Type B pancreatic cell (in vitro differentiated cells): ENCODE measurements at regions not wholly inside any gene's neighbourhood (a gene's known extent, or its start where the extent isn't known, plus 50 kb on each side); places are given as distances from the start of the nearest gene placed in this dataset.

Experiments used
- DNase-seq: peaks from one replicate; pipeline ENCODE4 v3.0.0; 2021; ENCODE audit warnings: mixed read lengths; ENCODE audit not compliant: unreplicated experiment; ENCODE audit errors: extremely low spot score
- H3K27ac Mint-ChIP-seq: 2 replicates; pipeline ENCODE4 v1.8.0; 2021; ENCODE audit warnings: mild to moderate bottlenecking, mixed read lengths
- H3K27me3 Mint-ChIP-seq: 2 replicates; pipeline ENCODE4 v1.8.0; 2021; ENCODE audit warnings: mixed read lengths
- H3K36me3 Mint-ChIP-seq: 2 replicates; pipeline ENCODE4 v1.8.0; 2021; ENCODE audit warnings: mixed read lengths
- H3K4me1 Mint-ChIP-seq: one replicate; pipeline ENCODE4 v1.8.0; 2021; ENCODE audit warnings: mixed read lengths; ENCODE audit not compliant: unreplicated experiment
- H3K4me3 Mint-ChIP-seq: 2 replicates; pipeline ENCODE4 v1.8.0; 2021; ENCODE audit warnings: mild to moderate bottlenecking, mixed read lengths
- H3K9me3 Mint-ChIP-seq: 2 replicates; pipeline ENCODE4 v1.8.0; 2021; ENCODE audit warnings: mixed read lengths
- TF ChIP-seq, protein P1 (sequence below): fragments of 200-600 bp; sonication (generic); conservative IDR thresholded peaks from 2 replicates; pipeline ENCODE4 v1.5.0; 2021; ENCODE audit warnings: antibody characterized with exemption, mild to moderate bottlenecking

DNA sequence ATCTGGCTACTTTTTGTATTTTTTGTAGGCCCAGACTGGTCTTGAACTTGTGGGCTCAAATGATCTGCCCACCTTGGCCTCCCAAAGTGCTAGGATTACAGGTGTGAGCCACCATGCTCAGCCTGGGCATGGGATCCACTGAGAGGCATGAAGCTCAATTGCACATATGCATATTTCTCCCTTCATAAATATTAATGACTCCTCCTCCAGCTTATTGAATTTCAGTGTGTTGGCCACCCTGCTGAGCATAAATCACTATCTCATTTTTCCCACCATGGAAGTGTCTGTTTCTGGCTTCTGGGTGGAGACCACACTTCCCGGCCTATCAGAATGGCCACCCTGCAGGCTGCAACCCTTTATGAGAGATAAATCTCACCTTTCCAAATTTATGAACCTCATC lies 53.6 kb upstream of the KIF16B start:
- H3K27me3 Mint-ChIP-seq, result no peaks in the 10 kb centered on the region
- no peaks in the 10 kb centered on the region for H3K4me1 Mint-ChIP-seq
- no peak overlapping the region for H3K4me3 Mint-ChIP-seq
- DNase-seq, result no peak
- peaks cover 5% of the 10 kb centered on the region for H3K9me3 Mint-ChIP-seq
- TF ChIP-seq, protein P1, sequence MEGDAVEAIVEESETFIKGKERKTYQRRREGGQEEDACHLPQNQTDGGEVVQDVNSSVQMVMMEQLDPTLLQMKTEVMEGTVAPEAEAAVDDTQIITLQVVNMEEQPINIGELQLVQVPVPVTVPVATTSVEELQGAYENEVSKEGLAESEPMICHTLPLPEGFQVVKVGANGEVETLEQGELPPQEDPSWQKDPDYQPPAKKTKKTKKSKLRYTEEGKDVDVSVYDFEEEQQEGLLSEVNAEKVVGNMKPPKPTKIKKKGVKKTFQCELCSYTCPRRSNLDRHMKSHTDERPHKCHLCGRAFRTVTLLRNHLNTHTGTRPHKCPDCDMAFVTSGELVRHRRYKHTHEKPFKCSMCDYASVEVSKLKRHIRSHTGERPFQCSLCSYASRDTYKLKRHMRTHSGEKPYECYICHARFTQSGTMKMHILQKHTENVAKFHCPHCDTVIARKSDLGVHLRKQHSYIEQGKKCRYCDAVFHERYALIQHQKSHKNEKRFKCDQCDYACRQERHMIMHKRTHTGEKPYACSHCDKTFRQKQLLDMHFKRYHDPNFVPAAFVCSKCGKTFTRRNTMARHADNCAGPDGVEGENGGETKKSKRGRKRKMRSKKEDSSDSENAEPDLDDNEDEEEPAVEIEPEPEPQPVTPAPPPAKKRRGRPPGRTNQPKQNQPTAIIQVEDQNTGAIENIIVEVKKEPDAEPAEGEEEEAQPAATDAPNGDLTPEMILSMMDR, result no peak
- H3K36me3 Mint-ChIP-seq, result no peaks in the 10 kb centered on the region
- H3K27ac Mint-ChIP-seq, result no peak overlapping the region

DNA sequence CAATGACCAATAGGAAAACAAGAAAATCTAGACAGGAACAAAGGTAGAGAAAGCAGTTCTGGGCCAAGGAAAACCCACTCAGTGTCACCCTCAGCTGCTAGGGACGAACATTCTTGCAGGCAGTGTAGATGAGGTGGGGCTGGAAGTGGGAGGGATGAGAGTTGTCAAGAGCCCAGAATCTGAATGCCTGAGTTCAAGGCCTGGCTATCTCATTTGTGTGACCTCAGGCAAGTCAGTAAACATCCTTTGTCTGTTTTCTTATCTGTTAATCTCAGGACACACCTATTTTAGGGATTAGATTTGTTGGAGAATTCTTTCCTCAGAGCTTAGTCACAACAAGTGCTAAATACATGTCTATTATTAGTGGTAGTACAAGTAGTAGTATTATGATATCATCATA lies 50.9 kb upstream of the KIF16B start:
- TF ChIP-seq, protein P1, result no peak
- no peak for DNase-seq
- peaks cover 17% of the 10 kb centered on the region for H3K9me3 Mint-ChIP-seq
- H3K27me3 Mint-ChIP-seq, result no peaks in the 10 kb centered on the region
- no peak overlapping the region for H3K4me3 Mint-ChIP-seq
- peaks cover 7% of the 10 kb centered on the region for H3K4me1 Mint-ChIP-seq
- H3K27ac Mint-ChIP-seq, result no peak overlapping the region
- H3K36me3 Mint-ChIP-seq, result no peaks in the 10 kb centered on the region
